ENCODE measurements at regions not wholly inside any gene's neighbourhood (a gene's known extent, or its start where the extent isn't known, plus 50 kb on each side); places are given as distances from the start of the nearest gene placed in this dataset.

GRCh38 chr18:57208047-57208446 is 61.2 kb downstream of the BOD1L2 start (continued):
- TF ChIP-seq BCL11A (tag by site-specific recombination; IDR thresholded peaks at IDR 0.05; ENCODE audit: low read depth): no peak
- no peak for TF ChIP-seq BCL6B (tag by site-specific recombination; IDR thresholded peaks at IDR 0.05)
- no peak for TF ChIP-seq ZNF138 (tag by site-specific recombination; IDR thresholded peaks at IDR 0.05; ENCODE audit: borderline replicate concordance)
- no peak for TF ChIP-seq YY2 (tag by site-specific recombination; IDR thresholded peaks at IDR 0.05)
- TF ChIP-seq ZBTB21 (tag by site-specific recombination; IDR thresholded peaks at IDR 0.05): no peak
- TF ChIP-seq ZNF768 (tag by site-specific recombination; IDR thresholded peaks at IDR 0.05): no peak
- TF ChIP-seq ZSCAN18 (tag by site-specific recombination; IDR thresholded peaks at IDR 0.05): no peak
- TF ChIP-seq ZNF521 (tag by site-specific recombination; IDR thresholded peaks at IDR 0.05): no peak
- no peak for TF ChIP-seq OSR2 (tag by site-specific recombination; IDR thresholded peaks at IDR 0.05)
- no peak for TF ChIP-seq ZSCAN5A (tag by site-specific recombination; IDR thresholded peaks at IDR 0.05)
- TF ChIP-seq ZNF394 (tag by site-specific recombination; IDR thresholded peaks at IDR 0.05; ENCODE audit: borderline replicate concordance): no peak
- no peak for TF ChIP-seq ZNF610 (tag by site-specific recombination; IDR thresholded peaks at IDR 0.05; ENCODE audit: borderline replicate concordance)
- TF ChIP-seq ZNF580 (tag by site-specific recombination; IDR thresholded peaks at IDR 0.05): no peak
- no peak for TF ChIP-seq ZNF157 (tag by site-specific recombination; IDR thresholded peaks at IDR 0.05)

- Histone ChIP-seq H3K4me1 (ENCODE audit: control insufficient read depth, insufficient read depth, low read length) (no peaks in the 10 kb centered on the region), H3K27ac (ENCODE audit: extremely low read depth, low read depth, low read length) (no peak overlapping the region), H3K36me3 (ENCODE audit: control insufficient read depth in 2 of 2, insufficient read depth in 1 of 2, low read length in 2 of 2) (no peaks in the 10 kb centered on the region; a peak in 1 of 3 replicates), H3K9me3 (ENCODE audit: control insufficient read depth, insufficient read depth, low read depth, low read length) (no peaks in the 10 kb centered on the region), H3K4me3 (ENCODE audit: low read depth, low read length) (no peak overlapping the region)
- no peak for TF ChIP-seq ZEB2 (tag by site-specific recombination; IDR thresholded peaks at IDR 0.05)
- TF ChIP-seq ZNF23 (tag by site-specific recombination; IDR thresholded peaks at IDR 0.05; ENCODE audit: borderline replicate concordance): no peak
- no peak for TF ChIP-seq BCL11A (tag by site-specific recombination; IDR thresholded peaks at IDR 0.05; ENCODE audit: low read depth)
- no peak for TF ChIP-seq ZNF2 (tag by site-specific recombination; IDR thresholded peaks at IDR 0.05)
- no peak for TF ChIP-seq ZNF274 (IDR thresholded peaks at IDR 0.05; ENCODE audit: low read length)
- no peak for TF ChIP-seq ZNF274 (tag by site-specific recombination; IDR thresholded peaks at IDR 0.05; ENCODE audit: borderline replicate concordance)
- TF ChIP-seq ZBTB8A (tag by site-specific recombination; IDR thresholded peaks at IDR 0.05): no peak
- TF ChIP-seq YY2 (tag by site-specific recombination; IDR thresholded peaks at IDR 0.05): no peak
- no peak for TF ChIP-seq ZNF37A (tag by site-specific recombination; IDR thresholded peaks at IDR 0.05)
- TF ChIP-seq KLF9 (tag by site-specific recombination; IDR thresholded peaks at IDR 0.05; ENCODE audit: low read depth): no peak
- TF ChIP-seq ZNF658 (tag by site-specific recombination; IDR thresholded peaks at IDR 0.05): no peak
- TF ChIP-seq ZNF302 (tag by site-specific recombination; IDR thresholded peaks at IDR 0.05; ENCODE audit: low read depth): no peak
- TF ChIP-seq ZNF449 (tag by site-specific recombination; IDR thresholded peaks at IDR 0.05): no peak
- no peak for TF ChIP-seq PATZ1 (tag by site-specific recombination; IDR thresholded peaks at IDR 0.05)
- TF ChIP-seq ZNF777 (tag by site-specific recombination; IDR thresholded peaks at IDR 0.05; ENCODE audit: borderline replicate concordance): no peak
- TF ChIP-seq SCRT1 (tag by site-specific recombination; IDR thresholded peaks at IDR 0.05; ENCODE audit: borderline replicate concordance): no peak
- no peak for TF ChIP-seq ZBTB1 (tag by site-specific recombination; IDR thresholded peaks at IDR 0.05)
- TF ChIP-seq ZNF558 (tag by site-specific recombination; IDR thresholded peaks at IDR 0.05): no peak
- CTCF ChIA-PET: interaction anchor here (0.9 kb wide), 1 partner anchor 9 kb away, joined by 4 read pairs; no protein-coding TSS in a partner anchor
- POLR2A ChIA-PET: interaction anchor here (0.6 kb wide), 1 partner anchor 225 kb away, joined by 5 read pairs; the partner anchor contains the start of gene ONECUT2
Measured at GRCh38 chr18:57209713-57210106, 62.8 kb downstream of the BOD1L2 start.
